IPS-18c (cell line): ENCODE measurements at regions not wholly inside any gene's neighbourhood (a gene's known extent, or its start where the extent isn't known, plus 50 kb on each side); places are given as distances from the start of the nearest gene placed in this dataset.

Experiments
- H3K4me3 ChIP-seq: 2 replicates; pipeline ENCODE4 v1.7.0; 2013; ENCODE audit warnings: low read depth, mild to moderate bottlenecking, low read length, moderate library complexity; ENCODE audit not compliant: insufficient read depth
- H3K9me3 ChIP-seq: one replicate; pipeline ENCODE4 v1.6.1; 2013; ENCODE audit warnings: mild to moderate bottlenecking, low read length, moderate library complexity; ENCODE audit not compliant: control insufficient read depth, insufficient read depth

DNA sequence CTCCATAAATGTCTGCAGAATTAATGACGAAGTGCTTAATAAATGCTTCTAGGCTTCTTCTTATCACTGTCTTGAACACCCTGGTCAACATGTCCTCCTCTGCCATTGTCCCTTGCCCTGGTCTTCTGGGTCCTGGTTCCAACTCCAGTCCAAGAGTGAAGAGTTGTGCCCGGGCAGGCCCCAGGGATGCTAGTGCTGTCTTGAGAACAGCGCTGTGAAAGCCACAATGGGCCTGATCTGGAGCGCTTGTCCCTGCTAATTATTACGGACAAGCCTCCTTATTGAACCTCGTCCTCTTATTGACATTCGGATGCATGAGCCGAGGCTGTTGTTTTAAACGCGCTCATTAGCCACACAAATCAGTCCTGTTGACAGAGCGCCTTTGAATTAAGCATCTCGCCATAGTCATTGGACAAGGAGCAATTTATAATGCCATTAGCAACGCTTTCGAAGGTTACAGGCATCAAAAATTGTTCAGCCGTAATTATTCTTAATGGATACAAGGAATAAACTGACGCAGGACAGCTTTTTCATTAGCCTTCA lies 211.6 kb upstream of the POU3F1 start:
- Histone ChIP-seq H3K9me3 (peaks cover 2% of the 10 kb centered on the region), H3K4me3 (no peak overlapping the region)

DNA sequence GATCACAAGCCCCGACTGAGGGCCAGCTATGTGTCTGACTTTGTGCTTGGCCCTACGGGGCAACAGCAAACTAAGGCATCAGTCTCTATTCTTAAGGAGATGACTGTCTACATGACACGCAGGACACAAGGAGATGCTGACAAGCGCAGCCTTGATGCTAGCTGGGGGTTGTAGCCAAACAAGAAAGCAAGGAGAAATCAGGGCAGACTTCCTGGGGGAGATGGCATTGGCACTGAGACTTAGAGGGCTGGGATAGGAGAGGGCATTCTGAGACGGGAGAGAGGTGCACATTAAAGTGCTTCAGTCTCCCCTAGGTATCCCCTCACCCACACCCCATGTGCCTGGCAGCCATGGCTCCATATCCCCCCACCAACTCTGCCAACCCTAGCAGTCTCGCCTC lies 210.8 kb upstream of the POU3F1 start:
- no peak overlapping the region for H3K4me3 ChIP-seq
- peaks cover 2% of the 10 kb centered on the region for H3K9me3 ChIP-seq

DNA sequence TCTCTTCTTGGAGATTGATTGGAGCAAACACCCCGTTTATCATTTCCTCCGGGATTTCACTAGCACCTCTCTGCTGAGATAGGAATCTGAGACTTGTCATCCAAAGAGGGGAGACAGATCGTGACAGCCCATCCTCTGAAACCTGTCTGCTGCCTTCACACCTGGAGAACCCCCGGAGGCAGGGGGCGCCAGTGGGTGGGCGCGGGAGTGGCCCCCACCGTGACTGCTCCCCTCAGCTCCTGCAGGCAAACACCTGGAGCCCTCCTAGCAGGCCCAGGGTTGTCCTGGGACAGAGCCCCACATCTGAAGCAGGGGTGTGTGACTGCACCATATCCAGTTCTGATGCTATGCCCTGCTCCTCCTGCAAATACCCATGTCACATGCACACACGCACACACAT lies 209.5 kb upstream of the POU3F1 start:
- no peak overlapping the region for H3K4me3 ChIP-seq

DNA sequence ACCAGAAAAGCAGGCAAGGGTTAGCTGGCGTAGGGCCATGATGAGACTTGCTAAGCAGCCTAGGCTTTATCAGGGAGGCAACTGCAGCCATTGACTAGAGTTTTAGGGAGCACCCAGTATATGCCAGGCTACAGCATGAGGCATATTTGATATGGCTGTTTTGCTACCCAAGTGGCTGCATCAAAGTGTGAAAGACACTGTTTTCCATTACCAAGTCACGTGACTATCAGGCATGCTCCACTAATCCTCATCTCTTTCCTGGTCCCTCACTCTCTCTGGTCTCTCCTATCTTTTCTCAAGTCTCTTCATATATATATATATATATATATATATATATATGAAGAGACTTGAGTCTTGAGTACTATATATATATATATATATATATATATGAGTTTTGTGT lies 206.7 kb upstream of the POU3F1 start:
- H3K4me3 ChIP-seq = no peak overlapping the region
- no peaks in the 10 kb centered on the region for H3K9me3 ChIP-seq

More for the DNA sequence above, 209.5 kb upstream of the POU3F1 start:
- peaks cover 2% of the 10 kb centered on the region for H3K9me3 ChIP-seq

DNA sequence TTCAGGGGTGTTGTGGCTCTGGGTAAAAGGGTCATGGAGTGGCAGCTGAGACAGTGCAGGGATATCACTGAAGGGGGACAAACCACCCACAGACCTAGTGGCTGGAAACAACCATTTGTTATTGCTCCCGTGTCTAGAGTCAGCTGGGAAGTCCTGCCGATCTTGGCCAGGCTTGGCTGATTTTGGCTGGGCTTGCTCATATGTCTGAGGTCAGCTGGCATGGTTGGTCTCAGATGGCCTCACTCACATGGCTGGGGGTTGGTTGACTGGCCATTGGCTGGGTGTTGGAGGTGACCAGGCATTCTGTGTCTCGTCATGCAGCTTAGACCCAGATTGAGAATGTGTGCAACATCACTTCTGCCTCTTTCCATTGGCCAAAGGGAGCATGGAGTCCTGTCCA lies 203.8 kb upstream of the POU3F1 start:
- no peaks in the 10 kb centered on the region for H3K9me3 ChIP-seq

DNA sequence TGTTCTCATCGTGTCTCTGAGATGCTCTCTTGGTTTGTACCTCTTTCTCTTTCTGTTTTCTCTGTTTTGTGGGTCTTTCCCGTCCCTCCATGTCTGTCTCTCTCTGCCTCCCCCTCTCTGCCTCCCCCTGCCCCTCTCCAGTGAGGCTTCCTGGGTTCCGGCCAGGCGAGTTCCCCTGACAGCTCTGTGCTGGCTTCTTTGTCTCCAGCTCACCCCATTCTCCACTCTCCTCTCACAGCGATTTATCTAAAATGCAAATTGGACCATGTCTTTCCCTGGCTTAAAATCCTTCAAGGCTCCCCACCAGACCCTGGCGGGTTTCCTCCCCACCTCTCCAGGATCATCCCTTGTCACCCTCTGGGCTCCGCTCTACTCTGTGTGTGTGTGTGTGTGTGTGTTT lies 202.4 kb upstream of the POU3F1 start:
- H3K9me3 ChIP-seq = no peaks in the 10 kb centered on the region
- H3K4me3 ChIP-seq = no peak overlapping the region

More for the DNA sequence above, 203.8 kb upstream of the POU3F1 start:
- H3K4me3 ChIP-seq = no peak overlapping the region

DNA sequence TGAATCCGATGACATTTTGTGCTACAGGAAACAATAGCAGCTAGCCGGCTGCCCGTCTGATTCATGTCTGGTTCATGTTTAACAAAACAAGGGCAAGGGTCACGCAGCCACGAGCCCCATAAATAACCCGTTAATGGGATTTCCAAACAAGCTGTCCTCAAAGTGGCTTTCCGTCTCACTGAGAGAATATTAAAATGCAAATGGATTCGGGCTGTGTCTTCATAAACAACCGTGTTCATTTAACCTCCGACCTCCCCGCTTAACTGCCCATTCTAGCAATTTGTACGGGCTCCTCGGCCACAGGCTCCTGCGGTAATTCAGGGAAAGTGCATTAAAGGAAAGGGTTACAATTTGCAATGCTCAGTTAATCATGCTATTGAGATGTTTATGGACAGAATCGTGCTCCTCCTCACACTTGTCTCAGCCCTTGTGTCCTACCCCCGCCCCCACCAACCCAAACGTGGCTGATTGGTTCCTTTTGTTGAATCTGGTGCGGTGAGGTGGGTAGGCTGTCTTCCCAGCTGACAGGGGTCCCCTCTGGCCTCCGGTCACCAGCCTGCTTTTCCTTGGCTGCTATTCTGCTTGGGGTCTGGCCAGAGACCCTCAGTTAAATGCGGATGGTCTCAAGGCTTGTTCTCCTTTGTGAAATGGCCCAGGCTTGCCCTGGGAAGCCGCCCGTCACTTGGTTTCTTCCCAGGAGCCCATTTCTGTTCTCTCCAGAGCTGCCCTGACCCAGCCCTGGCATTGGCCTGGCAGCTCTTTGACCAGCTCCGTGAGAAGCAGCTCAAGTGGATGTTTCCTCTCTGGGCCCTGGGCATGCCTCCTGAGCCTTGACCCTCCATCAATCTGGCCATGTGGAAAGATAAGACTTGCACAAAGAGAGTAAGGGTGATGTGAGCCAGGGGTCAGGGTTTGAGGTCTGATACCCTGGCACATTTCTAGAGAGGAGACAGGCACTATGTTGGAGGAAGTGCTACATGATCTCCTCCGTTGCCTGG lies 200.7 kb upstream of the POU3F1 start:
- H3K4me3 ChIP-seq = no peak overlapping the region; the same call in 1 of the 2 replicates
- no peaks in the 10 kb centered on the region for H3K9me3 ChIP-seq

DNA sequence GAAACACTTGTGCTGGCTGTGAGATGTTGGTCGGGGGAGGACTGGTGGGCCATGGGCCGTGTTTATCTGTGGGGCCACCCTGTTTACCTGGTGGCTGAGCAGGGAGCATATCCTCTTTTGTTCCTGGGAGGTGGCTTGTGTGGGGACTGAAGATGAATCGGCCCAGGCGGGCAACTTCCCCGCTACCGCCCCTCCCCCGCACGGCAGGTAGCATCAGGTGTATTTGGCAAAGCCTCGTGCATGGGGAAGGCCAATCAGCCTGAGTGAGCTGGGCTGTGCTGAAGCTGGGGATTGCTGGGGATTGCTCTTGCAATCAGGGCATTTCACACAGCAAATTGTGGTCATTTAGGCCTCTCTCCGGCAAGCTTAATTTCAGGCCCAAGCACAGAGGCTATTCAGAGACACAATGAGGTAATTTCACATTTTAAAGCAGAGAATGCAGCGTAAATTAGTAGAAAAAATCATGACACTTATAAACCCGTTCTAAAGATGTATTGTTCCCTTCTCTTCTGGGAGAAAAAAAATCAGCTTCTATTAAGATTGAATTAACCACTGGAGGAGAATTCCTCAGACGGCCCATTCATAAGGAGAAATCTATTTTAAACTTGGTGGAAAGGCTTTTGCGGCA lies 197.7 kb upstream of the POU3F1 start:
- Histone ChIP-seq H3K4me3 (no peak overlapping the region), H3K9me3 (no peaks in the 10 kb centered on the region)

DNA sequence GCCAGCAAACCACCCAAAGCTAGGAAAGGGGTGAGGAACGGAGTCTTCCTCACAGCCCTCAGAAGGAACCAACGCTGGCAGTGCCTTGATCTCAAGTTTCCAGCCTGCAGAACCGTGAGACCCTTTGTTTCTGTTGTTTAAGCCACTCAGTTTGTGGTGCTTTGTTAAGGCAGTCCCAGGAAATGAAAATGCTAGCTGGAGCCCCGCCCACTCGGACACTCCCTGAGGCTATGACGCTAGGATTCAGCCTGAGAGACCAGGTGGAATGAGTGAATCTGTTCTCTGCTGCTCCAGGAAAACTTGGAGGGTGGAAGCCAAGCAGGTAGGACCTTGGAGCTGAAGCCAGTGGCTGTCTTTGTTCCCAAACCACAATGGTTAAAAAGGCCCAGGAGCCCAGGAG lies 196.5 kb upstream of the POU3F1 start:
- Histone ChIP-seq H3K4me3 (no peak overlapping the region), H3K9me3 (no peaks in the 10 kb centered on the region)

DNA sequence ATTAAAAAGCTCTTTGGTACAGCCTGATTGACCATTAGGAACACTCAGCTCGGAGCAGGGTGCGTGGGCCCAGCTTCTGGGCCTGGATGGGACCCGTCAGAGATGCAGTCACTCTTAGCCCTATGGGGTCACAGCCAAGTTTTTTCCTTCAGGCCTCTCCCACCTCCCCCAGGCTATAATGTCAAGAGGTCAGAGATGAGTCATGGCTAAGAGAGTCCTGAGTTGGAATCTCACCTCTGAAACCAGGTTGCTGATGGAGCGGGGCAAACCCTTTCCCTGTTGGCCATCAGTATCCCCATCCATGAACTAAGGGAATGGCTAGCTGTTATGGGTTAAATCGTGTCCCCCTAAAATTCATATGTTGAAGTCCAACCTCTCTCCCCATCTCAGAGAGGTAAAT lies 195.9 kb upstream of the POU3F1 start:
- Histone ChIP-seq H3K4me3 (no peak overlapping the region), H3K9me3 (no peaks in the 10 kb centered on the region)

DNA sequence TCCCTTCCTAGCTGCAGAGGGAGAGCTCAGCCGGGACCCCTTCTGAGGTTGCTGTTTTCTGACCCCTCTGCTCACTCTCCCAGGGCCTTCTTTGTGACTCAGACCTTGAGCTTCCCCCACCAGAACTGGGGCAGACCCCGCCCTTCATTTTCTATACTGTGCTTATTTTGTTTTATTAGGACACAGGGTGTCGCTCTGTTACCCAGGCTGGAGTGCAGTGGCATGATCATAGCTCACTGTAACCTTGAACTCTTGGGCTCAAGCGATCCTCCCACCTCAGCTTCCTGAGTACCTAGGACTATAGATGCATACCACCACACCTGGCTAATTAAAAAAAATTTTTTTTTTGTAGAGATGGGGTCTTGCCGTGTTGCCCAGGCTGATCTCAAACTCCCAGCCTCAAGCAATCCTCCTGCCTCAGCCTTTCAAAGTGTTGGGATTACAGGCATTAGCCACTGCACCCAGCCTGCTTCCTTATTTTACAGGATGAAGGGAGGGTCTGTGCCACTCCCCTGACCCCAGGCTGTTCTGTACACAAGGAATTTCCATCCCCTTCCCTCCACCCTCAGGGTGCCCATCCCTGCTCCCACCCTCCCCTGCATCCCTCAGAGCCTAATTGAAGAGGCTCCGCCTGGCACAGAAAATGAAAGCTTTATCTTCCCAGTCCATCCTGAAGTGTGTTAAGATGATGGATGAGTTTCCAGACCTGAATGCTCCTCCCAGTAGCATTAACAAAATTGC lies 195.2 kb upstream of the POU3F1 start:
- Histone ChIP-seq H3K9me3 (no peaks in the 10 kb centered on the region), H3K4me3 (no peak overlapping the region)

DNA sequence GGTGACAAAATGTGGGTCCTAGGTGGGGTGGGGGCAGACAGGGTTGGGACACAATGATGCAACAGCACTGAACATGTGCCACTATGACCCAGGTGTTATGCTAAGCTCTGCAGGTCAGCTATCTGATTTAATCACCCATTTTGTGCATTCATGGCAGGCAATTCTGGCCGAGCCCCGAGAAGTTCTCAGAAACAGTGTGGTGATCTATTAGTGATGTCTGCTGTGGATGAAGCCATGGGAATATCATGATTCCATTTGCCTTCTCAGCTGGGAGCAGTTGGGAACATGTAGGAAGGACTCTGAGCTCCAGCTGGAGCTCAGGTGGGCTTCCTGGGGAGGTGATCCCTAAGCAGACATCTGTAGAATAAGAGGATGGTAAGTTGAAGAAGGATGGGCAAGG lies 194.0 kb upstream of the POU3F1 start:
- H3K9me3 ChIP-seq = no peaks in the 10 kb centered on the region
- no peak overlapping the region for H3K4me3 ChIP-seq

DNA sequence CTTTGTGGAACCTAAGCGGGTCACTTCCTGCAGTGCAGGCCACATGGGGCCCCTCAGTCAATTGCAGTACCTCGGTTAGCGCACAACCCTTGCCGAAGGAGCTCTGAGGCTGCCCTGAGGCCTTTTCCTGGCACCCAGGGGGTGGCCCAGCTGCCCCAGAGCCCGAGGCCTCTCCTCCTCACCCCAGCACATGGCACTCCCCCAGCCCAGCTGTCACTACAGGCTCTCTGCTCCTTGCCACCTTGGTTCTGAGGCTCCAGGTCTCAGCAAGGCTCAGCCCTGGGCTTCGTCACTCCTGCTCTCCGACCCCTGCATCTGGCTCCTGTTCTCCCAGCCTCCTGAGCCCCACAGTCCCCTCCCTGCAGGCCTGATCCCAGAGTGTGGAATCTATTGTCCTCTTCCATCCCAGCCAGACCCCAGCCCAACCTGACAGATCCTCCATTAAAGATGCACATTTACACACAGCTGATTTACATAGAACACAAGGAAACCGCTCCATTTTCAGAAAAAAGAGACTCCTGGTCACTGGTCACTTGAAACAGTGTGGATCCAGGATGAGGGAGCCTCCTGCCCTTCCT lies 192.8 kb upstream of the POU3F1 start:
- H3K4me3 ChIP-seq = no peak overlapping the region
- H3K9me3 ChIP-seq = no peaks in the 10 kb centered on the region

DNA sequence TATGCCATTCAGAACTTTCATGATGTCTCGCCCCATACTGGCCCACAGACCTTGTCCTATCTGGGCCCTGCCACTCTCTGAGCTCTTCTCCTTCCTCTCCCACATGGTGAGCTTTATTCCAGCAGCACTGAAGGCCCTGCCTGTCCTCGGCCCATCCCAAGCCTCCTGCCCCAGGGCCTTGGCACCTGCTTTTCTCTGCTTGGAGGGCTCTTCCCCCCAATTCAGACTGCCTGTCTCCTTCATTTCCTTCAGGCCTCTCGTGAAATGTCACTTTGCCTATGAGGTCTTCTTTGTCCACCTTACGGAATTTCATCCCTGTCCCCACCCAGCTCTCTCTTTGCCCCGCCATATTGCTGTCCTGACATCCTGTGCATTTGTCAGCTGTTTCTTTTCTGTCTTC lies 191.7 kb upstream of the POU3F1 start:
- no peaks in the 10 kb centered on the region for H3K9me3 ChIP-seq
- H3K4me3 ChIP-seq = no peak overlapping the region

DNA sequence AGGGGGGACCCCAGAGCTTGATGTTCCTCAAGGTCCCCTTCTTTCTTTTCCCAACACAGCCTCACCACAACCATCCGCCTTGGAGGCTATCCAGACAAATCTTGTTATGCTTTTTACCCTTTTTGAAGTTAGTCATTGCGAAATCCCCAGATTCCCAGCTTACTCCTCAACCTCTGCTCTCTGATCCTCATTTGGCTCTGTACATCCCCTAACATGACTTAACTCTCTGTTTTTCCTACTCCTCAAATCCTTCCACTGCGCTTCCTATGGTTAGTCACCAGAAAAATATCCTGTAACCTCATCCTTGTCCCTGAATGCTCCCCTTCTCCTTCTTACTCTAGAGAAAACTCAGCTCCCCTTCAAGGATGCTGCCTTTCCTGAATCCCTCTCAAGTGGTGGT lies 189.1 kb upstream of the POU3F1 start:
- Histone ChIP-seq H3K9me3 (no peaks in the 10 kb centered on the region), H3K4me3 (no peak overlapping the region)

DNA sequence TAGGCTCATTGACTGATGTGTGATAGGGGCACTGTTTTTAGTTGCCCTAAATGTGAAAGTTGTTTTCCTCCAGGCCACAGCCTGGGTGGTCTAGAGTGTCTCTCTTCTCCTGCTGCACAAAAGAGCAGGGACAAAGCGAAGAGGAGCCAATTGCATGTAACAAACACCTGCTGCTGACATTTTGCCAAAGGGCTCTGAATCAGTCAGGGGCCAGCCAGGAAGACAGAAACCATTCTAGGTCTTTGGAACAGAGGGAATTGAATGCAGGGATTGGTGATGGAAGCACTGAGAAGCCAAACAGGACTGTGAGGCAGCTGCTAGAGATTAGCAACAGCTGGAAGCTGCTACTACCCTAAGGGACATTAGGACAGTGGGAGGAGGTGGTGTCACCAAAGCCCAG lies 185.3 kb upstream of the POU3F1 start:
- Histone ChIP-seq H3K9me3 (no peaks in the 10 kb centered on the region), H3K4me3 (no peak overlapping the region)

DNA sequence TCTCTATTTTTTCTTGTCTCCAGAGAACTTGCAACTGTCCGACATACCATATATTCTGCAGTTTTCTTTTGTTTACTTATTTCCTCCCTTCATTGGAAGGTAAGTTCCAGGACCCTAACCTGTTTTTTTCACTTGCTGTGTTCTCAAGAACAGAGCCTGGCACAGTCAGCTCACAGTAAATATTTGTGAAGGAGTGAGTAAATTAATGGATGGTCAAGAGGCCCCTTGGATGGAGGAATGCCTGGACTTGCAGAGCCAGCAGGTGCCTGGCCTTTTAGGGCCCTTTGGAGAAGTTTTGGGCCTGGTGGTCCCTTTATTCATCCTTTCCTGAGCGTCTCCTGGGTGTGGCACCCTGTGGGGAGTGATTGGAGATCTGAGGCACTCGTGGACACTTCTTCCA lies 182.1 kb upstream of the POU3F1 start:
- Histone ChIP-seq H3K4me3 (no peak overlapping the region), H3K9me3 (no peaks in the 10 kb centered on the region)
